A673 (cell line): ENCODE measurements at regions not wholly inside any gene's neighbourhood (a gene's known extent, or its start where the extent isn't known, plus 50 kb on each side); places are given as distances from the start of the nearest gene placed in this dataset.

ENCODE experiments used
- BruUV-seq: library from RNA; stranded (reverse); fragments of 400-500 nt; replicated peaks from 2 replicates; lab custom pipeline; 2021; lab: Mats Ljungman, UMichigan
- CTCF ChIA-PET: fragments of 300-600 bp; sonication (Branson Sonifier 250); formaldehyde crosslinking; loops from one replicate; lab custom pipeline; 2022; ENCODE audit warnings: antibody characterized with exemption; lab: Charles Lee
- POLR2A ChIA-PET: fragments of 300-600 bp; sonication (Branson Sonifier 250); formaldehyde crosslinking; loops from one replicate; lab custom pipeline; 2022; ENCODE audit warnings: antibody characterized with exemption; ENCODE audit not compliant: low non-redundant PET; lab: Charles Lee
- DNase-seq: peaks from one replicate; pipeline ENCODE4 v3.0.0-alpha.2; 2015; ENCODE audit warnings: low spot score
- H3K27ac ChIP-seq: fragments of 200-600 bp; sonication (generic); 2 replicates; pipeline ENCODE4 v1.5.1; 2016; ENCODE audit warnings: mixed run types, low read depth, mild to moderate bottlenecking, mixed read lengths, antibody characterized with exemption, low read length; ENCODE audit not compliant: poor library complexity, severe bottlenecking
- H3K27me3 ChIP-seq: fragments of 200-600 bp; sonication (generic); replicated peaks from 2 replicates; pipeline ENCODE4 v1.6.1; 2017; ENCODE audit warnings: mixed run types, low read depth, mild to moderate bottlenecking, mixed read lengths, antibody characterized with exemption, low read length; ENCODE audit not compliant: insufficient read depth, poor library complexity
- H3K36me3 ChIP-seq: fragments of 200-600 bp; sonication (generic); 2 replicates; pipeline ENCODE4 v1.6.1; 2016; ENCODE audit warnings: mixed run types, mild to moderate bottlenecking, mixed read lengths, antibody characterized with exemption, low read length; ENCODE audit not compliant: insufficient read depth, poor library complexity, severe bottlenecking
- H3K4me1 ChIP-seq: fragments of 200-600 bp; sonication (generic); 2 replicates; pipeline ENCODE4 v1.6.1; 2017; ENCODE audit warnings: mixed run types, mild to moderate bottlenecking, mixed read lengths, antibody characterized with exemption, low read length; ENCODE audit not compliant: insufficient read depth, poor library complexity, severe bottlenecking
- H3K4me3 ChIP-seq: fragments of 200-600 bp; sonication (generic); 2 replicates; pipeline ENCODE4 v1.5.1; 2016; ENCODE audit warnings: low read depth, mixed run types, mild to moderate bottlenecking, mixed read lengths, low read length; ENCODE audit not compliant: poor library complexity, severe bottlenecking
- H3K9me3 ChIP-seq: fragments of 200-600 bp; sonication (generic); 2 replicates; pipeline ENCODE4 v1.6.1; 2016; ENCODE audit warnings: mixed run types, low read depth, mild to moderate bottlenecking, mixed read lengths, antibody characterized with exemption, low read length; ENCODE audit not compliant: poor library complexity, severe bottlenecking
- EZH2 ChIP-seq: fragments of 200-600 bp; sonication (generic); IDR thresholded peaks from 2 replicates; pipeline ENCODE4 v1.6.1; 2017; ENCODE audit warnings: borderline replicate concordance, low read depth, mild to moderate bottlenecking, mixed read lengths, antibody characterized with exemption, low read length; ENCODE audit not compliant: poor library complexity, severe bottlenecking
- intact Hi-C: fragments of 100-400 bp; cut with micrococcal nuclease; formaldehyde crosslinking; loops from one replicate; pipeline ENCODE4 v1.10.0; 2022; ENCODE audit not compliant: unreplicated experiment
- TF ChIP-seq, protein P1 (sequence below): fragments of 300-800, 200-600 bp; sonication (generic); conservative IDR thresholded peaks from 2 replicates; pipeline ENCODE4 v1.5.1; 2017; ENCODE audit warnings: low read depth, mild to moderate bottlenecking, antibody characterized with exemption, low read length, moderate library complexity, mixed read lengths

DNA sequence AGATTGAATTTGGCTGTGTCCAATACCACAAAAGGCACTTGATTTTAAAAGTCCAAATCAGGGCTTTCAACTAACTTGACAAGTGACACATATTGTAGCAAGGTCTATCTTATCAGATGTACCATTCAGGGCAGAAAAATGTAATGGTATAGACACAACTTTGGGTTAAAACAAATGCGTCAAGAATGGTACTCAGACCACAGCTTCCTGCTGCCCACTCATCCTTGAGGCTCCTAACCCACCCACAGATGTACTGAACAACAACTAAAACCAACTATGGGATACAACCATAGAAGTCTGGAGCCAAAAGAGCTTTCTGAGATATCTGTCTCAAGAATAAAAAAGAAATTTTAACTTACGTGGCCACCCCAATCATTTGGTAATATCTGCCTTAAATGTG, 105.2 kb downstream of the RBM43 start:
- CTCF ChIA-PET = no interaction called here

DNA sequence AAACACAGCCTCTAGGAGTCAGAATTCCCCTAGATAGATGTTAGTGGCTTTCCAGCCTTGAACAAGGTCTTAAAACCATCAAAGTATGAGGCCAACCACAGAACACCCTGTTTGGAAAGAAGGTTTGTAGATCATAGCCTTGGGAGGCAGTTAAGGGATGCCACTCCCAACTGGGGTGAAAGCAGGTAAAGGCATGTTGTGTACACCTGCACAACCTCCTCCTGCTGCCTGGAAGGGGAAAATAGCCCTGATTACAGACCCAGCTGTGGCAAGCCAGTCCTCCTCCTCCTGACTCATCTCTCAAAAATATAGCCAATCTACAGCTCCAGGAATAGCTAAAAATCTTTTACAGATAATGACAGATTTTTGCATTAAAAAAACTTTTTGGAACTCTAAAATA, 108.1 kb downstream of the RBM43 start:
- CTCF ChIA-PET = no interaction called here
- no peak overlapping the region for H3K27ac ChIP-seq

More for the DNA sequence above, 105.2 kb downstream of the RBM43 start:
- H3K27me3 ChIP-seq = no peaks in the 10 kb centered on the region
- TF ChIP-seq, protein P1, sequence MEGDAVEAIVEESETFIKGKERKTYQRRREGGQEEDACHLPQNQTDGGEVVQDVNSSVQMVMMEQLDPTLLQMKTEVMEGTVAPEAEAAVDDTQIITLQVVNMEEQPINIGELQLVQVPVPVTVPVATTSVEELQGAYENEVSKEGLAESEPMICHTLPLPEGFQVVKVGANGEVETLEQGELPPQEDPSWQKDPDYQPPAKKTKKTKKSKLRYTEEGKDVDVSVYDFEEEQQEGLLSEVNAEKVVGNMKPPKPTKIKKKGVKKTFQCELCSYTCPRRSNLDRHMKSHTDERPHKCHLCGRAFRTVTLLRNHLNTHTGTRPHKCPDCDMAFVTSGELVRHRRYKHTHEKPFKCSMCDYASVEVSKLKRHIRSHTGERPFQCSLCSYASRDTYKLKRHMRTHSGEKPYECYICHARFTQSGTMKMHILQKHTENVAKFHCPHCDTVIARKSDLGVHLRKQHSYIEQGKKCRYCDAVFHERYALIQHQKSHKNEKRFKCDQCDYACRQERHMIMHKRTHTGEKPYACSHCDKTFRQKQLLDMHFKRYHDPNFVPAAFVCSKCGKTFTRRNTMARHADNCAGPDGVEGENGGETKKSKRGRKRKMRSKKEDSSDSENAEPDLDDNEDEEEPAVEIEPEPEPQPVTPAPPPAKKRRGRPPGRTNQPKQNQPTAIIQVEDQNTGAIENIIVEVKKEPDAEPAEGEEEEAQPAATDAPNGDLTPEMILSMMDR = no peak
- TF ChIP-seq EZH2 = no peak
- POLR2A ChIA-PET = no interaction called here
- H3K4me3 ChIP-seq = no peak overlapping the region
- no peaks in the 10 kb centered on the region for H3K36me3 ChIP-seq
- BruUV-seq = no TSS peak
- H3K4me1 ChIP-seq = no peaks in the 10 kb centered on the region
- H3K27ac ChIP-seq = no peak overlapping the region
- no peak for DNase-seq
- intact Hi-C loops = no loop called here
- no peaks in the 10 kb centered on the region for H3K9me3 ChIP-seq

DNA sequence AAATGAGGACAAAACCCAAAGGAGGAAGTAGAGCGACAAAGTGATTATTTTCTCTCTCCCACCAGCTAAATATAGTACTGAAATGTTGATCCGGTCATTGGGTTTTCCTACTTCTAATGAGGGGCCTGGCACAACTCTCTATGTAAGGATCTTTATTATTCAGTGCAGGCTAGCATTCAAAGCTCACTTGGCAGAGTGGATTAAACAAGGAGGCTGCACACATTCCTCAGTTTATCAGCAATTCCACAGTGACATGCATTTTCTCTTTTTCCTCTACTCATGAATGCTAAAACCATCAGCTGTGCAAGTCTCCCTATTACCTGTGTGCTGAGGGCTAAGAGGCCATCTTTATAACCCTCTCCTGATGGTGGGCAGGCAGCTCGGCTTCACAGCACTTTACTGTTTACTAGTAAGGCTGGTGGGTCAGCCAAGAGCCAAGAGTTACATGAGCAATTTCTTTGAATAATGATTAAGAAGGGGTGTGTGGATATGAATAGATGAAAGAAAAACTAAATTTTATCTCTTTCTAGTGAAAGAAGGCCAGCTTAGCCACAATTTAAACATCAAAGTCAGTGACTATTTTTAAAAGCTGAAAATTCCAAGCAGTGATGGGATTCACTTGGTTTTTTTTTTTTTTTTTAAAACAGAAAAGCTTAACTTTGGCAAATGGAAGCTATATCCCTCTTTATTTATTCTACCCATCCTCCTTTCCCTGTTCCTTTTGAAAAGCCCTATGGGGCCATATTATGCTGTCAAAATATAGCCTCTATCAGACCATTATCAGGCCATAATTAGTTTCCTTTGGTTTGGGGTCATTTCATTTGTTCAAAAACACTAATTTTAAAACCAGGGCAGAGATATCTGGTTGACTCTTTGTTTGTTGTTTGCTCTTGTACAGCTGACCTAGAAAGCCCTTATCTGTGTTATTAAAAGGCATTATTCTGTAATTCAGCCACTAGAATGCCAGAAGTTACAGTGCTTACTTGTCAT, 111.0 kb downstream of the RBM43 start:
- no peaks in the 10 kb centered on the region for H3K4me1 ChIP-seq
- no peak overlapping the region for H3K27ac ChIP-seq
- intact Hi-C loops = no loop called here
- H3K27me3 ChIP-seq = no peaks in the 10 kb centered on the region
- H3K9me3 ChIP-seq = no peaks in the 10 kb centered on the region
- POLR2A ChIA-PET = no interaction called here
- TF ChIP-seq, protein P1 = no peak
- TF ChIP-seq EZH2 = no peak
- CTCF ChIA-PET = no interaction called here
- no peak overlapping the region for H3K4me3 ChIP-seq
- no TSS peak for BruUV-seq
- no peaks in the 10 kb centered on the region for H3K36me3 ChIP-seq
- no peak for DNase-seq

More for the DNA sequence above, 108.1 kb downstream of the RBM43 start:
- BruUV-seq = no TSS peak
- no peaks in the 10 kb centered on the region for H3K9me3 ChIP-seq
- H3K4me1 ChIP-seq = no peaks in the 10 kb centered on the region
- H3K27me3 ChIP-seq = no peaks in the 10 kb centered on the region
- no peaks in the 10 kb centered on the region for H3K36me3 ChIP-seq
- no peak overlapping the region for H3K4me3 ChIP-seq
- no peak for DNase-seq
- POLR2A ChIA-PET = no interaction called here
- TF ChIP-seq EZH2 = no peak
- TF ChIP-seq, protein P1 = no peak
- intact Hi-C loops = no loop called here
